ENCODE measurements at regions not wholly inside any gene's neighbourhood (a gene's known extent, or its start where the extent isn't known, plus 50 kb on each side); places are given as distances from the start of the nearest gene placed in this dataset.

- H3K27me3 Mint-ChIP-seq (ENCODE audit: low read depth), result peaks cover 4% of the 10 kb centered on the region
- H3K9me3 Mint-ChIP-seq, result no peaks in the 10 kb centered on the region
- TF ChIP-seq CTCF (IDR thresholded peaks at IDR 0.05; ENCODE audit: unreplicated experiment), result no peak
- peaks cover 25% of the 10 kb centered on the region for H3K4me1 Mint-ChIP-seq
- H3K36me3 Mint-ChIP-seq, result no peaks in the 10 kb centered on the region
- H3K27ac Mint-ChIP-seq, result no peak overlapping the region
- DNase-seq (ENCODE audit: low spot score in 2 of 2, unreplicated experiment in 2 of 2), result no peak
- H3K4me3 Mint-ChIP-seq, result no peak overlapping the region
Observed at GRCh38 chr5:61638476-61638875, 306.4 kb downstream of the ZSWIM6 start.

GRCh38 chr5:61640179-61641021 lies 308.3 kb downstream of the ZSWIM6 start:
- Mint-ChIP-seq H3K4me1 (peaks cover 25% of the 10 kb centered on the region), H3K4me3 (no peak overlapping the region), H3K9me3 (no peaks in the 10 kb centered on the region), H3K27me3 (ENCODE audit: low read depth) (peaks cover 7% of the 10 kb centered on the region), H3K27ac (no peak overlapping the region), H3K36me3 (no peaks in the 10 kb centered on the region)
- no peak for TF ChIP-seq CTCF (IDR thresholded peaks at IDR 0.05; ENCODE audit: unreplicated experiment)
- no peak for DNase-seq (ENCODE audit: low spot score in 2 of 2, unreplicated experiment in 2 of 2)

- no peak for TF ChIP-seq CTCF (IDR thresholded peaks at IDR 0.05; ENCODE audit: unreplicated experiment)
- no peak overlapping the region for H3K27ac Mint-ChIP-seq
Observed at GRCh38 chr5:61641748-61642565, 309.9 kb downstream of the ZSWIM6 start.

GRCh38 chr5:61647672-61648071 lies 315.6 kb downstream of the ZSWIM6 start:
- H3K9me3 Mint-ChIP-seq, result no peaks in the 10 kb centered on the region
- H3K27me3 Mint-ChIP-seq (ENCODE audit: low read depth), result peaks cover 14% of the 10 kb centered on the region
- no peak for TF ChIP-seq CTCF (IDR thresholded peaks at IDR 0.05; ENCODE audit: unreplicated experiment)
- no peak for DNase-seq (ENCODE audit: low spot score in 2 of 2, unreplicated experiment in 2 of 2)
- no peaks in the 10 kb centered on the region for H3K36me3 Mint-ChIP-seq
- H3K27ac Mint-ChIP-seq, result no peak overlapping the region
- H3K4me1 Mint-ChIP-seq, result no peaks in the 10 kb centered on the region
- no peak overlapping the region for H3K4me3 Mint-ChIP-seq

More at GRCh38 chr5:61641748-61642565, 309.9 kb downstream of the ZSWIM6 start:
- H3K4me3 Mint-ChIP-seq, result no peak overlapping the region
- H3K36me3 Mint-ChIP-seq, result no peaks in the 10 kb centered on the region
- no peaks in the 10 kb centered on the region for H3K9me3 Mint-ChIP-seq
- DNase-seq (ENCODE audit: low spot score in 2 of 2, unreplicated experiment in 2 of 2), result no peak
- H3K27me3 Mint-ChIP-seq (ENCODE audit: low read depth), result peaks cover 8% of the 10 kb centered on the region
- peaks cover 22% of the 10 kb centered on the region for H3K4me1 Mint-ChIP-seq

- Mint-ChIP-seq H3K27ac (no peak overlapping the region), H3K4me1 (peaks cover 10% of the 10 kb centered on the region), H3K27me3 (ENCODE audit: low read depth) (peaks cover 14% of the 10 kb centered on the region), H3K4me3 (no peak overlapping the region), H3K9me3 (no peaks in the 10 kb centered on the region), H3K36me3 (no peaks in the 10 kb centered on the region)
- DNase-seq (ENCODE audit: low spot score in 2 of 2, unreplicated experiment in 2 of 2), result no peak
- no peak for TF ChIP-seq CTCF (IDR thresholded peaks at IDR 0.05; ENCODE audit: unreplicated experiment)
Observed at GRCh38 chr5:61649231-61649630, 317.2 kb downstream of the ZSWIM6 start.

All from mesothelial cell of epicardium (in vitro differentiated cells).